HFFc6 (cell line): ENCODE measurements at regions not wholly inside any gene's neighbourhood (a gene's known extent, or its start where the extent isn't known, plus 50 kb on each side); places are given as distances from the start of the nearest gene placed in this dataset.

Experiments used
- DNase-seq: peaks from one replicate; pipeline ENCODE4 v3.0.0-alpha.2; 2018
- H3K27ac Mint-ChIP-seq: 2 replicates; pipeline ENCODE4 v1.8.0; 2020; ENCODE audit warnings: mild to moderate bottlenecking, mixed read lengths
- H3K27me3 Mint-ChIP-seq: 2 replicates; pipeline ENCODE4 v1.8.0; 2021; ENCODE audit warnings: mild to moderate bottlenecking, moderate library complexity, mixed read lengths; ENCODE audit not compliant: insufficient read depth
- H3K36me3 Mint-ChIP-seq: 2 replicates; pipeline ENCODE4 v1.8.0; 2021; ENCODE audit warnings: low read depth, mixed read lengths
- H3K4me1 Mint-ChIP-seq: 2 replicates; pipeline ENCODE4 v1.8.0; 2020; ENCODE audit warnings: low read depth, mixed read lengths
- H3K4me3 Mint-ChIP-seq: 2 replicates; pipeline ENCODE4 v1.8.0; 2020; ENCODE audit warnings: mild to moderate bottlenecking, moderate library complexity, mixed read lengths
- H3K9me3 Mint-ChIP-seq: 2 replicates; pipeline ENCODE4 v1.8.0; 2020; ENCODE audit warnings: mild to moderate bottlenecking, mixed read lengths
- TF ChIP-seq, protein P1 (sequence below): fragments of 200-600 bp; sonication (generic); IDR thresholded peaks from 2 replicates; pipeline ENCODE4 v1.5.0; 2021; ENCODE audit warnings: antibody characterized with exemption, mild to moderate bottlenecking

GRCh38 chr11:69869311-69869939 lies 50.2 kb upstream of the FGF3 start:
- no peaks in the 10 kb centered on the region; the same call in 1 of the 2 replicates for H3K4me1 Mint-ChIP-seq
- DNase-seq: no peak
- no peak overlapping the region for H3K27ac Mint-ChIP-seq
- no peaks in the 10 kb centered on the region for H3K9me3 Mint-ChIP-seq
- H3K4me3 Mint-ChIP-seq: no peak overlapping the region
- no peaks in the 10 kb centered on the region for H3K36me3 Mint-ChIP-seq
- TF ChIP-seq, protein P1, sequence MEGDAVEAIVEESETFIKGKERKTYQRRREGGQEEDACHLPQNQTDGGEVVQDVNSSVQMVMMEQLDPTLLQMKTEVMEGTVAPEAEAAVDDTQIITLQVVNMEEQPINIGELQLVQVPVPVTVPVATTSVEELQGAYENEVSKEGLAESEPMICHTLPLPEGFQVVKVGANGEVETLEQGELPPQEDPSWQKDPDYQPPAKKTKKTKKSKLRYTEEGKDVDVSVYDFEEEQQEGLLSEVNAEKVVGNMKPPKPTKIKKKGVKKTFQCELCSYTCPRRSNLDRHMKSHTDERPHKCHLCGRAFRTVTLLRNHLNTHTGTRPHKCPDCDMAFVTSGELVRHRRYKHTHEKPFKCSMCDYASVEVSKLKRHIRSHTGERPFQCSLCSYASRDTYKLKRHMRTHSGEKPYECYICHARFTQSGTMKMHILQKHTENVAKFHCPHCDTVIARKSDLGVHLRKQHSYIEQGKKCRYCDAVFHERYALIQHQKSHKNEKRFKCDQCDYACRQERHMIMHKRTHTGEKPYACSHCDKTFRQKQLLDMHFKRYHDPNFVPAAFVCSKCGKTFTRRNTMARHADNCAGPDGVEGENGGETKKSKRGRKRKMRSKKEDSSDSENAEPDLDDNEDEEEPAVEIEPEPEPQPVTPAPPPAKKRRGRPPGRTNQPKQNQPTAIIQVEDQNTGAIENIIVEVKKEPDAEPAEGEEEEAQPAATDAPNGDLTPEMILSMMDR: no peak
- H3K27me3 Mint-ChIP-seq: peaks cover 47% of the 10 kb centered on the region

GRCh38 chr11:69870766-69871165 lies 51.5 kb upstream of the FGF3 start:
- DNase-seq: no peak
- Mint-ChIP-seq H3K4me1 (no peaks in the 10 kb centered on the region; the same call in 1 of the 2 replicates), H3K27ac (no peak overlapping the region), H3K4me3 (no peak overlapping the region), H3K36me3 (no peaks in the 10 kb centered on the region), H3K9me3 (no peaks in the 10 kb centered on the region), H3K27me3 (peaks cover 48% of the 10 kb centered on the region)
- TF ChIP-seq, protein P1: no peak

DNA sequence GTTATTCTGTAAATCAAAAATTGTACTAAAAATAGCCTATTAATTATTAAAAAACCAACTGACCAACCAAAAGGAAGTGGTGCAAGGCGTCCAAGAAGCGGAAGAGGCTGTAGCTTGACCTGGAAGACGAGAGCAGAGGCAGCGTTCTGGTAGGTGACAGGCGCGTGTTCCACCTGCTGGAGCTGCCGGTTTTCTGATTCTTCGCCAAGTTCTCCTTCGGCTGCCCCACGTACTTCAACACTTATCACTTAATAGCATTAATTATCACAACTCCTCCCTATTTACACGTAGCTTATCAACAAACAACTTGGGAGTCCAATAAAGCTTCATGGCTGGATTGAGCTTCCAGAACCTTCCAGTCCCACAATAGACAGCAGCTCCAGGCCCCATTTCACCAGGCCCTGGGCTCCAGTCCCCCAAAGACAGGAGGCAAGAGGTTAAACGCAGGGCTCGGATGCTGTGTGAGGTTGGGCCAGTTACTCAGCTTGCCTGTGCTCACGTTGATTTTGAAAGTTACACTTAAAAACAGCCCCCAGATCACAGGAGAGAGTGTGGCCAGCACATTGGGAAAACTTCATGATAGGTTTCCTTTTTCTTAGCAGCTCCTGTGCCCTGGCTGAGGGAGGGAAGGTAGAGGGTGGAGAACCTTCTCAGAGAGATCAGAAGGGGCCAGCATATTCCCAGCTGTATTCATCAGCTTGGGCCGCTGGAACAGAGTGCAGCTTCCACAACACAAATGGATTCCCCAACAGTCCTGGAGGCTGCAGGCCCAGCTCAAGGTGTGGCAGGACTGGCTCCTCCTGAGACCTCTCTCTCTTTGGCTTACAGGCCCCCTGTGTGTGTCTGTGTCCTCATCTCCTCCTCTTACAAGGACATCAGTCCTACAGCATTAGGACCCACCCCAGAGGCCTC lies 54.2 kb upstream of the FGF3 start:
- TF ChIP-seq, protein P1: no peak
- no peak overlapping the region for H3K27ac Mint-ChIP-seq
- no peaks in the 10 kb centered on the region for H3K4me1 Mint-ChIP-seq
- H3K4me3 Mint-ChIP-seq: no peak overlapping the region
- H3K27me3 Mint-ChIP-seq: peaks cover 53% of the 10 kb centered on the region
- peaks cover 5% of the 10 kb centered on the region; the same call in 1 of the 2 replicates for H3K9me3 Mint-ChIP-seq
- DNase-seq: no peak
- no peaks in the 10 kb centered on the region for H3K36me3 Mint-ChIP-seq

DNA sequence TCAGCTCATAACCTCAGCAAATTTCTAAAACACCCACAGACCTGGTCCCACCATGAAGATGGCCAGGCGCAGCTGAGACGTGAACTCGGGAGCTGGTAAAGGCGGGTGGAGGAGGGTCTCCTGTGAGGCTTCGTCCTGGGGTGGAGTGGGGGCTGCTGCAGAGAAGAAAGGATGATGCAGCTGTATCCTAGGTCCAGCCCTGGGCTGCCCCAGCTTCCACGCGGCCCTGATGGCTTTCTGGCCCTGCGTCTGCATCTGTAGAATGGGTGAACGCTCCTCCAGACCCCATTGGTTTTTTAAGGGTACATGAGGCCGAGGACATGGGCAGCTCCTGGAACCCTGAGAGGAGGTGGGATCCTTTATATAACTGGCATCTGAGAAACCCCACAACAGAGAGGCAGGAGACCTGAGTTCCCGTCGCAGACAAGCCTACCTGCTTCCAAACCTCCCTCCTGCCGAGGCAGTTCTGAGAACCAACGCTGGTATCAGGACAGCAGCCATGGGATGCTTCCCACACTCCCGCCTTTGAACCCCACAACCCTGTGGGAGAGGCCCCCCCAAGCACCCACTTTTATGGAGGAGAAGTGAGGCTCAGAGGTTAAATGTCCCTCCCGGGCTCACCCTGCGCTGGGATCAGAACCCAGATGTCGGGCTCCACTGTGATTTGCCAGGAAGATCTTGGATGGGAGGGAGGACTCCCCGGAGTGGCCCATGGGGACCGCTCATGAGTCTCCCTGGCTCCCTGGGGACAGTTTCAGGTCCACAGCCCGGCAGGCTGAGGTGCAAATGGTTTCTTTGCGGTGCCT lies 55.2 kb upstream of the FGF3 start:
- H3K27ac Mint-ChIP-seq: no peak overlapping the region
- DNase-seq: no peak

More for the DNA sequence above, 55.2 kb upstream of the FGF3 start:
- peaks cover 5% of the 10 kb centered on the region; the same call in 1 of the 2 replicates for H3K9me3 Mint-ChIP-seq
- H3K27me3 Mint-ChIP-seq: peaks cover 44% of the 10 kb centered on the region
- TF ChIP-seq, protein P1: no peak
- H3K4me3 Mint-ChIP-seq: no peak overlapping the region
- no peaks in the 10 kb centered on the region for H3K4me1 Mint-ChIP-seq
- no peaks in the 10 kb centered on the region for H3K36me3 Mint-ChIP-seq
